ENCODE measurements at regions not wholly inside any gene's neighbourhood (a gene's known extent, or its start where the extent isn't known, plus 50 kb on each side); places are given as distances from the start of the nearest gene placed in this dataset.
A peak's percentile ranks its signal among the peaks of the same experiment; 100 is the strongest.

DNA sequence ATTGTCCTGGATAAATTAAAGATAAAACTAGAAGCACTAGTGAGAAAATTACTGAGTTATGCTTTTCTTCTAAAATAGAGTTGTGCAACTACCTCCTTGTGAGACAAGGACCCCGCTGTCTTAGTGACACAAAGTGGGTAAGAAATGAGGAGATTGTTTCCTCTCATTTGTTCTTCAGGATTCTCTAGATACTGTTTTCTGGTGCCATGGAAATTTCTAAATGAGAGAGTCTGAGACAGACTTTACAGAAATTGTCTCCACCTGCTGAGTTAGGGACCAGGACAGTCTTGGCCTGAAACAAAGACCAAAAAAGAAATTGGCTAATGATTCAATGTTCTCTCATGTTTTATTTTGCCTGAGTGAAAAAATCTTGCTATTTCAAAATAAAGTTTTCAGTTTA is 427.5 kb downstream of the TUSC7 start (continued):
- TF ChIP-seq, protein P1, sequence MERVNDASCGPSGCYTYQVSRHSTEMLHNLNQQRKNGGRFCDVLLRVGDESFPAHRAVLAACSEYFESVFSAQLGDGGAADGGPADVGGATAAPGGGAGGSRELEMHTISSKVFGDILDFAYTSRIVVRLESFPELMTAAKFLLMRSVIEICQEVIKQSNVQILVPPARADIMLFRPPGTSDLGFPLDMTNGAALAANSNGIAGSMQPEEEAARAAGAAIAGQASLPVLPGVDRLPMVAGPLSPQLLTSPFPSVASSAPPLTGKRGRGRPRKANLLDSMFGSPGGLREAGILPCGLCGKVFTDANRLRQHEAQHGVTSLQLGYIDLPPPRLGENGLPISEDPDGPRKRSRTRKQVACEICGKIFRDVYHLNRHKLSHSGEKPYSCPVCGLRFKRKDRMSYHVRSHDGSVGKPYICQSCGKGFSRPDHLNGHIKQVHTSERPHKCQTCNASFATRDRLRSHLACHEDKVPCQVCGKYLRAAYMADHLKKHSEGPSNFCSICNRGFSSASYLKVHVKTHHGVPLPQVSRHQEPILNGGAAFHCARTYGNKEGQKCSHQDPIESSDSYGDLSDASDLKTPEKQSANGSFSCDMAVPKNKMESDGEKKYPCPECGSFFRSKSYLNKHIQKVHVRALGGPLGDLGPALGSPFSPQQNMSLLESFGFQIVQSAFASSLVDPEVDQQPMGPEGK (CRISPR knock-in tag; IDR thresholded peaks at IDR 0.05; ENCODE audit: borderline replicate concordance): no peak
- no peak for TF ChIP-seq GLIS3 (CRISPR knock-in tag; IDR thresholded peaks at IDR 0.05)
- TF ChIP-seq ARNTL (CRISPR knock-in tag; IDR thresholded peaks at IDR 0.05; ENCODE audit: borderline replicate concordance, low read depth): no peak
- TF ChIP-seq ZFP30 (CRISPR knock-in tag; IDR thresholded peaks at IDR 0.05): no peak
- no peak for TF ChIP-seq TCF4 (CRISPR knock-in tag; IDR thresholded peaks at IDR 0.05; ENCODE audit: borderline replicate concordance)

DNA sequence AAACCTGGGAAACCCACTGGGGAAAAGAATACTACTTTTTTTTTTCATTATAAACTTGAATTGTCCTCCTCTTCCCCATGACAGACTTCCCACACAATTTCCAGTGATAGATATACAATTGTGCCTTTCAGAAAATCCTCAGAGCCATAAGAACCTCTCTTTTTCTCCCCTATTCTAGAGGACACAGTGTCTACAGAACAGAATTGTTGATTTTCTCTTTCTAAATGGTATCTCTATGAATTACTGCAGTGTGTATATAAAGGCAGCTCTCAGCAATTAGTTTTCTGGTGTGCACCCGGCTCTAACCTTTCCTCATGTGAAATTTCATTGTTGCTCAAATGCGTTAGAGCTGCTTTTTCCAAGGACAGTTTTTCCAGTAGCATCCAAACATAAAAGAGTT is 430.1 kb downstream of the TUSC7 start:
- TF ChIP-seq ESRRG (CRISPR knock-in tag; IDR thresholded peaks at IDR 0.05) (no peak), ARNTL (CRISPR knock-in tag; IDR thresholded peaks at IDR 0.05; ENCODE audit: borderline replicate concordance, low read depth) (no peak), OSR1 (CRISPR knock-in tag; IDR thresholded peaks at IDR 0.05) (no peak), ZNF70 (CRISPR knock-in tag; IDR thresholded peaks at IDR 0.05) (no peak)
- ATAC-seq: no peak

DNA sequence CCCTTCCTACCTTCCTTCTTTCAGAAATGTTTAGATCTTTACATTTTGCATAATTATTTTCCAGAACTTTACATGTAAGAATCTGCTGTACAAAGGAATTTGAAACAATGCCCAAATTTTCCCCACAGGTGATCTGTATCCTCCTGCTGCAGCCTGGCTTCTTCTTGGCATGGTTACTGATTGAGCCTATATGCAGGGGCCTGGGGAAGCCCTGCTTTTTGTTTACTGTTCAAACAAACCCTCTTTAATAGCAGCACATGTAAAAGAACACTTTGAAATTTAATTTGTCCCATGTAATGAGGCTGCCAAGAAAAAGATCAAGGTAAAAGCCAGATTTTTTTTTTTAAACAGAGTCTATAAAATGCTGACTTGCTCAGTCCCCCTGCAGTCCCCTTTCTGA is 432.2 kb downstream of the TUSC7 start:
- TF ChIP-seq, protein P2, sequence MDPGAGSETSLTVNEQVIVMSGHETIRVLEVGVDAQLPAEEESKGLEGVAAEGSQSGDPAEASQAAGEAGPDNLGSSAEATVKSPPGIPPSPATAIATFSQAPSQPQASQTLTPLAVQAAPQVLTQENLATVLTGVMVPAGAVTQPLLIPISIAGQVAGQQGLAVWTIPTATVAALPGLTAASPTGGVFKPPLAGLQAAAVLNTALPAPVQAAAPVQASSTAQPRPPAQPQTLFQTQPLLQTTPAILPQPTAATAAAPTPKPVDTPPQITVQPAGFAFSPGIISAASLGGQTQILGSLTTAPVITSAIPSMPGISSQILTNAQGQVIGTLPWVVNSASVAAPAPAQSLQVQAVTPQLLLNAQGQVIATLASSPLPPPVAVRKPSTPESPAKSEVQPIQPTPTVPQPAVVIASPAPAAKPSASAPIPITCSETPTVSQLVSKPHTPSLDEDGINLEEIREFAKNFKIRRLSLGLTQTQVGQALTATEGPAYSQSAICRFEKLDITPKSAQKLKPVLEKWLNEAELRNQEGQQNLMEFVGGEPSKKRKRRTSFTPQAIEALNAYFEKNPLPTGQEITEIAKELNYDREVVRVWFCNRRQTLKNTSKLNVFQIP (CRISPR knock-in tag; IDR thresholded peaks at IDR 0.05; ENCODE audit: borderline replicate concordance, low read depth): no peak
- TF ChIP-seq GLIS3 (CRISPR knock-in tag; IDR thresholded peaks at IDR 0.05) (no peak), PPARA (CRISPR knock-in tag; IDR thresholded peaks at IDR 0.05; ENCODE audit: borderline replicate concordance) (no peak), ZFP3 (CRISPR knock-in tag; IDR thresholded peaks at IDR 0.05) (no peak), BACH2 (CRISPR knock-in tag; IDR thresholded peaks at IDR 0.05; ENCODE audit: borderline replicate concordance) (no peak), ZNF8 (CRISPR knock-in tag; IDR thresholded peaks at IDR 0.05) (no peak), ESRRG (CRISPR knock-in tag; IDR thresholded peaks at IDR 0.05) (no peak), SNAI2 (CRISPR knock-in tag; IDR thresholded peaks at IDR 0.05) (no peak), CSDC2 (CRISPR knock-in tag; IDR thresholded peaks at IDR 0.05) (no peak)
- TF ChIP-seq, protein P3, sequence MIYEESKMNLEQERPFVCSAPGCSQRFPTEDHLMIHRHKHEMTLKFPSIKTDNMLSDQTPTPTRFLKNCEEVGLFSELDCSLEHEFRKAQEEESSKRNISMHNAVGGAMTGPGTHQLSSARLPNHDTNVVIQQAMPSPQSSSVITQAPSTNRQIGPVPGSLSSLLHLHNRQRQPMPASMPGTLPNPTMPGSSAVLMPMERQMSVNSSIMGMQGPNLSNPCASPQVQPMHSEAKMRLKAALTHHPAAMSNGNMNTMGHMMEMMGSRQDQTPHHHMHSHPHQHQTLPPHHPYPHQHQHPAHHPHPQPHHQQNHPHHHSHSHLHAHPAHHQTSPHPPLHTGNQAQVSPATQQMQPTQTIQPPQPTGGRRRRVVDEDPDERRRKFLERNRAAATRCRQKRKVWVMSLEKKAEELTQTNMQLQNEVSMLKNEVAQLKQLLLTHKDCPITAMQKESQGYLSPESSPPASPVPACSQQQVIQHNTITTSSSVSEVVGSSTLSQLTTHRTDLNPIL (CRISPR knock-in tag; IDR thresholded peaks at IDR 0.05; ENCODE audit: low read depth): no peak
- TF ChIP-seq, protein P1 (CRISPR knock-in tag; IDR thresholded peaks at IDR 0.05; ENCODE audit: borderline replicate concordance): no peak
- no peak for ATAC-seq

DNA sequence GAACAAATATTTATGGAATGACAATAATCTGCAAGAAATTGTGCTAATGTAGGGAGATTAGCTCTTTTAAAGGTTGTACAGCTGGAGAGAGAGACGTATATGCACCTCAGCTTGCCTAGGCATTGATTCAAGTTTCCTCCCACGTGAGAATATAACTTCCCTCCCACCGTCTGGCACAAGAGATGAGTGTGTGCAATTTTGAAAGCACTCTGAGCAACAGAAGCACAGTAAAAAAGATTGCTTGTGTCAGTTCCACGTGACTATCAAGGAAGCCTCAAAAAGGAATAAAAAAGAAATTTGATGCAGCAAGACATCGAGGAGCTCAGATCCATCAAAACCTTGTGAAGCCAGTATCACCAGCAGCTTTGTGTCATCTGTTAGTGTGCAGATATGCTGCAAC is 435.3 kb downstream of the TUSC7 start:
- no peak for TF ChIP-seq RARB (CRISPR knock-in tag; IDR thresholded peaks at IDR 0.05)
- no peak for TF ChIP-seq ZNF70 (CRISPR knock-in tag; IDR thresholded peaks at IDR 0.05)
- TF ChIP-seq OSR1 (CRISPR knock-in tag; IDR thresholded peaks at IDR 0.05): no peak
- TF ChIP-seq ESRRG (CRISPR knock-in tag; IDR thresholded peaks at IDR 0.05): no peak
- no peak for TF ChIP-seq PPARA (CRISPR knock-in tag; IDR thresholded peaks at IDR 0.05; ENCODE audit: borderline replicate concordance)
- TF ChIP-seq ZFP3 (CRISPR knock-in tag; IDR thresholded peaks at IDR 0.05): no peak
- TF ChIP-seq, protein P3 (CRISPR knock-in tag; IDR thresholded peaks at IDR 0.05; ENCODE audit: low read depth): no peak
- TF ChIP-seq SNAI2 (CRISPR knock-in tag; IDR thresholded peaks at IDR 0.05): no peak
- TF ChIP-seq, protein P4, sequence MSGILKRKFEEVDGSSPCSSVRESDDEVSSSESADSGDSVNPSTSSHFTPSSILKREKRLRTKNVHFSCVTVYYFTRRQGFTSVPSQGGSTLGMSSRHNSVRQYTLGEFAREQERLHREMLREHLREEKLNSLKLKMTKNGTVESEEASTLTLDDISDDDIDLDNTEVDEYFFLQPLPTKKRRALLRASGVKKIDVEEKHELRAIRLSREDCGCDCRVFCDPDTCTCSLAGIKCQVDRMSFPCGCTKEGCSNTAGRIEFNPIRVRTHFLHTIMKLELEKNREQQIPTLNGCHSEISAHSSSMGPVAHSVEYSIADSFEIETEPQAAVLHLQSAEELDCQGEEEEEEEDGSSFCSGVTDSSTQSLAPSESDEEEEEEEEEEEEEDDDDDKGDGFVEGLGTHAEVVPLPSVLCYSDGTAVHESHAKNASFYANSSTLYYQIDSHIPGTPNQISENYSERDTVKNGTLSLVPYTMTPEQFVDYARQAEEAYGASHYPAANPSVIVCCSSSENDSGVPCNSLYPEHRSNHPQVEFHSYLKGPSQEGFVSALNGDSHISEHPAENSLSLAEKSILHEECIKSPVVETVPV (CRISPR knock-in tag; IDR thresholded peaks at IDR 0.05): no peak
- no peak for TF ChIP-seq ARNTL (CRISPR knock-in tag; IDR thresholded peaks at IDR 0.05; ENCODE audit: borderline replicate concordance, low read depth)
- TF ChIP-seq, protein P5, sequence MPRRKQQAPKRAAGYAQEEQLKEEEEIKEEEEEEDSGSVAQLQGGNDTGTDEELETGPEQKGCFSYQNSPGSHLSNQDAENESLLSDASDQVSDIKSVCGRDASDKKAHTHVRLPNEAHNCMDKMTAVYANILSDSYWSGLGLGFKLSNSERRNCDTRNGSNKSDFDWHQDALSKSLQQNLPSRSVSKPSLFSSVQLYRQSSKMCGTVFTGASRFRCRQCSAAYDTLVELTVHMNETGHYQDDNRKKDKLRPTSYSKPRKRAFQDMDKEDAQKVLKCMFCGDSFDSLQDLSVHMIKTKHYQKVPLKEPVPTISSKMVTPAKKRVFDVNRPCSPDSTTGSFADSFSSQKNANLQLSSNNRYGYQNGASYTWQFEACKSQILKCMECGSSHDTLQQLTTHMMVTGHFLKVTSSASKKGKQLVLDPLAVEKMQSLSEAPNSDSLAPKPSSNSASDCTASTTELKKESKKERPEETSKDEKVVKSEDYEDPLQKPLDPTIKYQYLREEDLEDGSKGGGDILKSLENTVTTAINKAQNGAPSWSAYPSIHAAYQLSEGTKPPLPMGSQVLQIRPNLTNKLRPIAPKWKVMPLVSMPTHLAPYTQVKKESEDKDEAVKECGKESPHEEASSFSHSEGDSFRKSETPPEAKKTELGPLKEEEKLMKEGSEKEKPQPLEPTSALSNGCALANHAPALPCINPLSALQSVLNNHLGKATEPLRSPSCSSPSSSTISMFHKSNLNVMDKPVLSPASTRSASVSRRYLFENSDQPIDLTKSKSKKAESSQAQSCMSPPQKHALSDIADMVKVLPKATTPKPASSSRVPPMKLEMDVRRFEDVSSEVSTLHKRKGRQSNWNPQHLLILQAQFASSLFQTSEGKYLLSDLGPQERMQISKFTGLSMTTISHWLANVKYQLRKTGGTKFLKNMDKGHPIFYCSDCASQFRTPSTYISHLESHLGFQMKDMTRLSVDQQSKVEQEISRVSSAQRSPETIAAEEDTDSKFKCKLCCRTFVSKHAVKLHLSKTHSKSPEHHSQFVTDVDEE (CRISPR knock-in tag; IDR thresholded peaks at IDR 0.05): no peak
- TF ChIP-seq ZNF565 (CRISPR knock-in tag; conservative IDR thresholded peaks at IDR 0.05; ENCODE audit: low read depth): no peak
- TF ChIP-seq, protein P2 (CRISPR knock-in tag; IDR thresholded peaks at IDR 0.05; ENCODE audit: borderline replicate concordance, low read depth): no peak
- no peak for TF ChIP-seq BACH2 (CRISPR knock-in tag; IDR thresholded peaks at IDR 0.05; ENCODE audit: borderline replicate concordance)
- no peak for TF ChIP-seq CSDC2 (CRISPR knock-in tag; IDR thresholded peaks at IDR 0.05)
- TF ChIP-seq TOX (CRISPR knock-in tag; IDR thresholded peaks at IDR 0.05; ENCODE audit: borderline replicate concordance): no peak
- peak; percentile 35; the same call in 1 of the 3 replicates for ATAC-seq

Measured in SK-N-SH treated with all-trans-retinoic acid at 6 μM for 48 hours (cell line).